ENCODE measurements at regions not wholly inside any gene's neighbourhood (a gene's known extent, or its start where the extent isn't known, plus 50 kb on each side); places are given as distances from the start of the nearest gene placed in this dataset.

DNA sequence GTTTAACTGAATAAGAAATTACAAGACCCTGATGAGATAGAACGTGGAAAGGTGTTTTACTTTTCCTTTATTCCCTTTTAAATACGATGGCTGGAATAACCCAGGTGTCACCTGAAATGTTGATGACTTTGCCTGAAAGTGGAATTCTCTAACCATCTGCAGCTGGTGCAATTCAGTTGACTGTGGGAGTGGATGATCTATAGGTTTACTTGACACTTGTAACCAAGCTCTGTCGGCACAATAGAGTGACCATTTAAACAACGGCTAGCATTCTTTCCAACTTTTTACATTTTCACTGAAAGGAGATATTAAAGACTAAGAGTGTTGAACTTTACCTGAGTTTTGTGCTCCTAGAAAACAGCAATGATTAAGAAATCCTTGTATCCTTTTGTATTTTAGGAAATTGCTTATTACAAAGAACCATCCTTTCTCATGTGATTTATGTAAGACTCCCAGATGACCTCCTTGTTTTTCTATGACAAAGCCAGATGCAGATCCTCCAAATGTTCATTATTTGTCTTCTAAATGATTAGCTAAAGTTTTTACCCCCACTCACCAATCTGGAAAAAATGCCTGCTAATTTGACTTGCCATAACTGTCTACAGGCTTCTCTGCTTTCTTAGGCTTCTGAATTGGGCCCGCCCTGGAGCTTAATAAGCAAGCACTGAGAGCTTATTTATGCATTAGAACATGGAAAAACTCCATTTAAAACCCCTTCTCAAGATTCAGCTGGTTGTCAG, 129.5 kb upstream of the LRRC7 start:
- no peak for FAIRE-seq
- no peak for DNase-seq (ENCODE audit: low read depth)
- TF ChIP-seq, protein P1, sequence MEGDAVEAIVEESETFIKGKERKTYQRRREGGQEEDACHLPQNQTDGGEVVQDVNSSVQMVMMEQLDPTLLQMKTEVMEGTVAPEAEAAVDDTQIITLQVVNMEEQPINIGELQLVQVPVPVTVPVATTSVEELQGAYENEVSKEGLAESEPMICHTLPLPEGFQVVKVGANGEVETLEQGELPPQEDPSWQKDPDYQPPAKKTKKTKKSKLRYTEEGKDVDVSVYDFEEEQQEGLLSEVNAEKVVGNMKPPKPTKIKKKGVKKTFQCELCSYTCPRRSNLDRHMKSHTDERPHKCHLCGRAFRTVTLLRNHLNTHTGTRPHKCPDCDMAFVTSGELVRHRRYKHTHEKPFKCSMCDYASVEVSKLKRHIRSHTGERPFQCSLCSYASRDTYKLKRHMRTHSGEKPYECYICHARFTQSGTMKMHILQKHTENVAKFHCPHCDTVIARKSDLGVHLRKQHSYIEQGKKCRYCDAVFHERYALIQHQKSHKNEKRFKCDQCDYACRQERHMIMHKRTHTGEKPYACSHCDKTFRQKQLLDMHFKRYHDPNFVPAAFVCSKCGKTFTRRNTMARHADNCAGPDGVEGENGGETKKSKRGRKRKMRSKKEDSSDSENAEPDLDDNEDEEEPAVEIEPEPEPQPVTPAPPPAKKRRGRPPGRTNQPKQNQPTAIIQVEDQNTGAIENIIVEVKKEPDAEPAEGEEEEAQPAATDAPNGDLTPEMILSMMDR (IDR thresholded peaks at IDR 0.05; ENCODE audit: insufficient read depth, low read length, severe bottlenecking): no peak

DNA sequence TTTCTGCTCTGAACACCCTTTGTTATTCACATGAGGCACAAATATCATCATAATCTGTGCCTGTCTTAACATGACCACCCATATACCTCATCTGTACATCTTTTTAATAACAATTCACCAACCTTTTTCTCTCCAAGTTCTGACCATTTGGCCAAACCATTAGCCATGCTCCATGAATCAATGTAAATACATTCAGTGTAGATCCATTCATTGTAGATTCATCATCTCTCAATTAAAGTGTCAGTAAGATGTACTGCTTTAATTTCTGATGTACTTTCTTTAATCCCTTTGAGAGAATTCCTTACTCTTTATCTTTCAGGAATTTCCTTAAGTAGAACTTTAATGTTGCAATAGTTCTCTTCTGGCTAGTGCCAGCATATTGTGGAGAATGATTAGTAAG, 126.2 kb upstream of the LRRC7 start:
- Histone ChIP-seq H3K4me3 (ENCODE audit: low read depth, low read length) (no peak overlapping the region), H3K27me3 (ENCODE audit: control insufficient read depth, insufficient read depth, low read length) (no peaks in the 10 kb centered on the region), H3K36me3 (ENCODE audit: control insufficient read depth, insufficient read depth, low read length) (no peaks in the 10 kb centered on the region)
- peak; percentile 23 for DNase-seq (ENCODE audit: low read depth)
- no peak for FAIRE-seq
- TF ChIP-seq, protein P1 (IDR thresholded peaks at IDR 0.05; ENCODE audit: insufficient read depth, low read length, severe bottlenecking): no peak

More for the DNA sequence above, 129.5 kb upstream of the LRRC7 start:
- no peak overlapping the region for H3K4me3 ChIP-seq (ENCODE audit: low read depth, low read length)
- no peaks in the 10 kb centered on the region for H3K36me3 ChIP-seq (ENCODE audit: control insufficient read depth, insufficient read depth, low read length)
- H3K27me3 ChIP-seq (ENCODE audit: control insufficient read depth, insufficient read depth, low read length): peaks cover 2% of the 10 kb centered on the region

DNA sequence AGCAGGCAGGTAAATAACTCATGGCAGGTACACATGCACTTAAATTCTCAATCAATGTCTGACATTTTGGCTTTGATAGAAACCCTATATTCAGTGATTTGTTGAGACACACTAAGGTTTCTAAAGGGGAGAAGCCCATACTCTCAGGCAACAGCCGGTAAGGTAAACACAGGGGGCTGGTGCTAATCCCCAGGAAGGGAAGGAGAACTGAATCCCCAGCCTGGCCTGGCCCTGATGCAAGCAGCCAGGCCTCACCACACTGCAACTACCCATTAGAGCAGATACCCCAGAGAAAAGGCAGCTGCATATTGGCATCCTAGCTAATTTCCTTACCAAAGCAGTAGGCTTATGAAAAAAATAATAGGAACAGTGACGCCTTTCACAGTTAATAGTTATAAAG, 116.5 kb upstream of the LRRC7 start:
- TF ChIP-seq, protein P1 (IDR thresholded peaks at IDR 0.05; ENCODE audit: insufficient read depth, low read length, severe bottlenecking): no peak
- DNase-seq (ENCODE audit: low read depth): no peak
- Histone ChIP-seq H3K36me3 (ENCODE audit: control insufficient read depth, insufficient read depth, low read length) (no peaks in the 10 kb centered on the region), H3K4me3 (ENCODE audit: low read depth, low read length) (no peak overlapping the region), H3K27me3 (ENCODE audit: control insufficient read depth, insufficient read depth, low read length) (no peaks in the 10 kb centered on the region)
- FAIRE-seq: no peak

DNA sequence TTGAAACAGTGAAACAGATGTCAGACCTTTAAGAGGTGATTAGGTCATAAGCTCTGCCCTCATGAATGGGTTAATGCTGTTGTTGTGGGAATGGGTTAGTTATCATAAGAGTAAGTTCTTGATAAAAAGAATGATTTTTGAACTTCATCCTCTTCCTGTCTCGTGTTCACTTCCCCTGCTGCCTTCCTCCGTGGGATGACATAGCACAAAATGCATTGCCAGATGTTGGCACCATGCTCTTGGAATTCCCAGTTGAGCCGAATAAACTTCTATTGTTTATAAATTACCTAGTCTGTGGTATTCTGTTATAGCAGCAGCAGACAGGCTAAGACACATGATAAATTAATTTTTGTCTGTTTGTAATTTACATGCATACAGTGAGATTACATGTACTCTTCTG, 112.0 kb upstream of the LRRC7 start:
- no peak overlapping the region for H3K4me3 ChIP-seq (ENCODE audit: low read depth, low read length)
- H3K27me3 ChIP-seq (ENCODE audit: control insufficient read depth, insufficient read depth, low read length): no peaks in the 10 kb centered on the region
- DNase-seq (ENCODE audit: low read depth) (no peak), FAIRE-seq (no peak)
- TF ChIP-seq, protein P1 (IDR thresholded peaks at IDR 0.05; ENCODE audit: insufficient read depth, low read length, severe bottlenecking): no peak
- H3K36me3 ChIP-seq (ENCODE audit: control insufficient read depth, insufficient read depth, low read length): no peaks in the 10 kb centered on the region

DNA sequence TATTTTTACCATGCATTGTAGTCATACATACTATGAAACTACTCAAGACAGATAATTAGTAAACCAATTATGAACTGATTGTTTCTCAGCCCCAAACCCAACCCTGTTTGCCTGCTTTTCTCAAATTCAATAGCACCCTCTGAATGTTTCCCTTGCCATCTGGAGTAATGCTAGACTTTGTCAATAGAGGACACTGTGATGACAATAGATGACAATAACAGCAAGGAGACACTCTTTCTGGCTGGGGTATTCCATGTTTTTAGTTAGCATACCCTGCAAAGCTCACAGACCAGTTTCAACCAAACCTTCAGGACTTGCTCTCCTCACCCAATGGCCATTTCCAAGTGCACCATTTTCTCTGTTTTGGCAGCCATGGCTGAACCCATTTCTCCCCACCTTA, 108.5 kb upstream of the LRRC7 start:
- FAIRE-seq (no peak), DNase-seq (ENCODE audit: low read depth) (no peak)
- no peaks in the 10 kb centered on the region for H3K27me3 ChIP-seq (ENCODE audit: control insufficient read depth, insufficient read depth, low read length)
- H3K4me3 ChIP-seq (ENCODE audit: low read depth, low read length): no peak overlapping the region
- TF ChIP-seq, protein P1 (IDR thresholded peaks at IDR 0.05; ENCODE audit: insufficient read depth, low read length, severe bottlenecking): no peak
- H3K36me3 ChIP-seq (ENCODE audit: control insufficient read depth, insufficient read depth, low read length): no peaks in the 10 kb centered on the region

DNA sequence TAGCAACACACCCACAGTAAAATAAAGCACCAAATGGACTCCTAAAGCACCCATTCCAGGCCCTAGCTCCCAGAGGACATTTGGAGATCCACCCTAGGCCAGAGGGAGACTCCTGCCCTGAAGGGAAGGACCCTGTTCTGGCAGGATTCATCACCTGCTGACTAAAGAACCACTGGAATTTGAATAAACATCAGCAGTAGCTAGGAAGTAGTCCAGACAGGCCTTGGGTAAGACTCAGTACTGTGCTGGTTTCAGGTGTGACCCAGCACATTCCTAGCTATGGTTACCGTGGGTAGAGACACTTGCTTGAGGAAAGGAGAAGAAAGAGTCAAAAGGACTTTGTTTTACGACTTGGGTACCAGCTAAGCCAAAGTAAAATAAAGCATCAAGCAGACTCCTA, 92.7 kb upstream of the LRRC7 start:
- DNase-seq (ENCODE audit: low read depth) (peak; percentile 94), FAIRE-seq (peak; percentile 36)
- Histone ChIP-seq H3K27me3 (ENCODE audit: control insufficient read depth, insufficient read depth, low read length) (no peaks in the 10 kb centered on the region), H3K4me3 (ENCODE audit: low read depth, low read length) (no peak overlapping the region), H3K36me3 (ENCODE audit: control insufficient read depth, insufficient read depth, low read length) (no peaks in the 10 kb centered on the region)
- TF ChIP-seq, protein P1 (IDR thresholded peaks at IDR 0.05; ENCODE audit: insufficient read depth, low read length, severe bottlenecking): no peak
